HEK293 (cell line): ENCODE measurements at regions not wholly inside any gene's neighbourhood (a gene's known extent, or its start where the extent isn't known, plus 50 kb on each side); places are given as distances from the start of the nearest gene placed in this dataset.

Experiments
- GLI4 ChIP-seq: fragments of 450-650 bp; formaldehyde crosslinking; IDR thresholded peaks from 2 replicates; pipeline ENCODE4 v1.5.1; 2016; ENCODE audit warnings: missing biosample characterization, missing genetic modification characterization
- GLIS2 ChIP-seq: fragments of 450-650 bp; formaldehyde crosslinking; IDR thresholded peaks from 2 replicates; pipeline ENCODE4 v1.5.1; 2016; ENCODE audit warnings: missing biosample characterization, missing genetic modification characterization
- TCF7L2 ChIP-seq: IDR thresholded peaks from 2 replicates; pipeline ENCODE4 v1.6.1; 2011; ENCODE audit warnings: low read depth, mild to moderate bottlenecking, inconsistent platforms, low read length, moderate library complexity, borderline replicate concordance
- ZEB2 ChIP-seq: fragments of 450-650 bp; formaldehyde crosslinking; IDR thresholded peaks from 2 replicates; pipeline ENCODE4 v1.5.1; 2016; ENCODE audit warnings: missing biosample characterization, missing genetic modification characterization
- ZNF416 ChIP-seq: fragments of 450-650 bp; formaldehyde crosslinking; IDR thresholded peaks from 2 replicates; pipeline ENCODE4 v1.5.1; 2016; ENCODE audit warnings: missing biosample characterization, missing genetic modification characterization
- TF ChIP-seq, protein P1 (sequence below): fragments of 450-650 bp; formaldehyde crosslinking; IDR thresholded peaks from 2 replicates; pipeline ENCODE4 v1.5.1; 2016; ENCODE audit warnings: missing biosample characterization, missing genetic modification characterization

DNA sequence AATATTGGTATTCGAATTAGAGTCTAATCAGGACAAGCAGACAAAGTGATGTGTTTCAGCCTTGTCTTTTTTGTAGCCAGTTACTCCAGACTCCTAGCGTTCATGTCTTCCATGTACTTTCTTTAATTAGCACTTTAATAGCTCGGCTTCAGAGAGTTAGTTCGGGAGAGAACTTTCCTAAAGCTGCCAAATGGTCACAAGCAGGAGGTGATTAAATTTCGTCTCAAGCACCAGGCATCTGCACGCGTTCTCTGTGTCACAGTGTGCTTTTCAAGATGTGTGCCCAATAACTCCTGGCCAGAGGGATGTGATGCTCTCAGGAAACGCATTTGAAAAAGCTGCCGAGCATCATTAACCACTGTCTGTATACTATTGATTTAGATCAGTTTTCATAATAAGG is 790.8 kb downstream of the SOCS6 start:
- TF ChIP-seq, protein P1, sequence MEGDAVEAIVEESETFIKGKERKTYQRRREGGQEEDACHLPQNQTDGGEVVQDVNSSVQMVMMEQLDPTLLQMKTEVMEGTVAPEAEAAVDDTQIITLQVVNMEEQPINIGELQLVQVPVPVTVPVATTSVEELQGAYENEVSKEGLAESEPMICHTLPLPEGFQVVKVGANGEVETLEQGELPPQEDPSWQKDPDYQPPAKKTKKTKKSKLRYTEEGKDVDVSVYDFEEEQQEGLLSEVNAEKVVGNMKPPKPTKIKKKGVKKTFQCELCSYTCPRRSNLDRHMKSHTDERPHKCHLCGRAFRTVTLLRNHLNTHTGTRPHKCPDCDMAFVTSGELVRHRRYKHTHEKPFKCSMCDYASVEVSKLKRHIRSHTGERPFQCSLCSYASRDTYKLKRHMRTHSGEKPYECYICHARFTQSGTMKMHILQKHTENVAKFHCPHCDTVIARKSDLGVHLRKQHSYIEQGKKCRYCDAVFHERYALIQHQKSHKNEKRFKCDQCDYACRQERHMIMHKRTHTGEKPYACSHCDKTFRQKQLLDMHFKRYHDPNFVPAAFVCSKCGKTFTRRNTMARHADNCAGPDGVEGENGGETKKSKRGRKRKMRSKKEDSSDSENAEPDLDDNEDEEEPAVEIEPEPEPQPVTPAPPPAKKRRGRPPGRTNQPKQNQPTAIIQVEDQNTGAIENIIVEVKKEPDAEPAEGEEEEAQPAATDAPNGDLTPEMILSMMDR (tag by site-specific recombination), result no peak
- no peak for TF ChIP-seq GLI4 (tag by site-specific recombination)
- no peak for TF ChIP-seq ZEB2 (tag by site-specific recombination)
- no peak for TF ChIP-seq ZNF416 (tag by site-specific recombination)
- TF ChIP-seq GLIS2 (tag by site-specific recombination), result no peak
- TF ChIP-seq TCF7L2, result no peak
